SJSA1 (cell line): ENCODE measurements at regions not wholly inside any gene's neighbourhood (a gene's known extent, or its start where the extent isn't known, plus 50 kb on each side); places are given as distances from the start of the nearest gene placed in this dataset.

ENCODE experiments used
- DNase-seq, 2 experiments: peaks; one replicate each; pipeline ENCODE4 v3.0.0-alpha.2; 2015 to 2020; ENCODE audit warnings: low spot score in 2 of 2, low read depth in 1 of 2
- H3K27ac ChIP-seq: fragments of 250-450 bp; sonication (Bioruptor Pico); 2 replicates; pipeline ENCODE4 v1.5.1; 2020; ENCODE audit warnings: mild to moderate bottlenecking, moderate library complexity
- H3K27me3 ChIP-seq: fragments of 250-450 bp; sonication (Bioruptor Pico); replicated peaks from 2 replicates; pipeline ENCODE4 v1.5.1; 2020; ENCODE audit warnings: mild to moderate bottlenecking, moderate library complexity
- H3K36me3 ChIP-seq: fragments of 250-450 bp; sonication (Bioruptor Pico); 2 replicates; pipeline ENCODE4 v1.5.1; 2020; ENCODE audit warnings: mild to moderate bottlenecking
- H3K4me1 ChIP-seq: fragments of 250-450 bp; sonication (Bioruptor Pico); replicated peaks from 2 replicates; pipeline ENCODE4 v1.6.1; 2021; ENCODE audit warnings: mild to moderate bottlenecking
- H3K4me3 ChIP-seq: fragments of 250-450 bp; sonication (Bioruptor Pico); 2 replicates; pipeline ENCODE4 v1.5.1; 2020; ENCODE audit warnings: mild to moderate bottlenecking
- H3K9me3 ChIP-seq: fragments of 250-450 bp; sonication (Bioruptor Pico); replicated peaks from 2 replicates; pipeline ENCODE4 v1.5.1; 2020; ENCODE audit warnings: mild to moderate bottlenecking

GRCh38 chr6:134529921-134530320 is 212.0 kb upstream of the SGK1 start:
- Histone ChIP-seq H3K9me3 (no peaks in the 10 kb centered on the region), H3K4me1 (peaks cover 13% of the 10 kb centered on the region), H3K36me3 (no peaks in the 10 kb centered on the region), H3K27me3 (no peaks in the 10 kb centered on the region), H3K27ac (no peak overlapping the region), H3K4me3 (no peak overlapping the region)
- no peak for DNase-seq

- Histone ChIP-seq H3K27me3 (no peaks in the 10 kb centered on the region), H3K4me3 (no peak overlapping the region), H3K27ac (no peak overlapping the region), H3K36me3 (no peaks in the 10 kb centered on the region), H3K4me1 (peaks cover 7% of the 10 kb centered on the region), H3K9me3 (no peaks in the 10 kb centered on the region)
- no peak for DNase-seq
Observed at GRCh38 chr6:134529305-134529704, 211.4 kb upstream of the SGK1 start.

GRCh38 chr6:134527108-134527787 is 209.3 kb upstream of the SGK1 start:
- no peaks in the 10 kb centered on the region for H3K9me3 ChIP-seq
- no peak for DNase-seq
- H3K27me3 ChIP-seq: no peaks in the 10 kb centered on the region
- H3K36me3 ChIP-seq: no peaks in the 10 kb centered on the region
- H3K4me1 ChIP-seq: peaks cover 4% of the 10 kb centered on the region
- H3K4me3 ChIP-seq: no peak overlapping the region
- no peak overlapping the region for H3K27ac ChIP-seq

GRCh38 chr6:134525190-134525868 is 207.4 kb upstream of the SGK1 start:
- no peak overlapping the region for H3K4me3 ChIP-seq
- H3K27ac ChIP-seq: no peak overlapping the region
- no peaks in the 10 kb centered on the region for H3K36me3 ChIP-seq
- no peak for DNase-seq
- H3K4me1 ChIP-seq: peaks cover 6% of the 10 kb centered on the region
- no peaks in the 10 kb centered on the region for H3K9me3 ChIP-seq
- H3K27me3 ChIP-seq: no peaks in the 10 kb centered on the region

GRCh38 chr6:134523903-134524650 is 206.2 kb upstream of the SGK1 start:
- Histone ChIP-seq H3K36me3 (no peaks in the 10 kb centered on the region), H3K27ac (no peak overlapping the region), H3K9me3 (no peaks in the 10 kb centered on the region), H3K4me3 (no peak overlapping the region), H3K27me3 (no peaks in the 10 kb centered on the region), H3K4me1 (peaks cover 8% of the 10 kb centered on the region)
- no peak for DNase-seq

- H3K27me3 ChIP-seq: no peaks in the 10 kb centered on the region
- peaks cover 8% of the 10 kb centered on the region for H3K4me1 ChIP-seq
Observed at GRCh38 chr6:134523051-134523450, 205.1 kb upstream of the SGK1 start.

GRCh38 chr6:134521116-134521501 is 203.2 kb upstream of the SGK1 start:
- no peaks in the 10 kb centered on the region for H3K27me3 ChIP-seq
- no peaks in the 10 kb centered on the region for H3K9me3 ChIP-seq
- H3K4me3 ChIP-seq: no peak overlapping the region
- H3K4me1 ChIP-seq: peaks cover 5% of the 10 kb centered on the region; the same call in 1 of the 2 replicates
- no peak for DNase-seq
- no peak overlapping the region for H3K27ac ChIP-seq
- no peaks in the 10 kb centered on the region for H3K36me3 ChIP-seq

More at GRCh38 chr6:134523051-134523450, 205.1 kb upstream of the SGK1 start:
- no peak for DNase-seq
- H3K4me3 ChIP-seq: no peak overlapping the region
- no peak overlapping the region for H3K27ac ChIP-seq
- no peaks in the 10 kb centered on the region for H3K9me3 ChIP-seq
- no peaks in the 10 kb centered on the region for H3K36me3 ChIP-seq

GRCh38 chr6:134520181-134521115 is 202.5 kb upstream of the SGK1 start:
- Histone ChIP-seq H3K27me3 (no peaks in the 10 kb centered on the region), H3K9me3 (no peaks in the 10 kb centered on the region), H3K4me1 (peaks cover 5% of the 10 kb centered on the region; the same call in 1 of the 2 replicates), H3K27ac (no peak overlapping the region), H3K36me3 (no peaks in the 10 kb centered on the region), H3K4me3 (no peak overlapping the region)
- DNase-seq: no peak

- Histone ChIP-seq H3K9me3 (no peaks in the 10 kb centered on the region), H3K36me3 (no peaks in the 10 kb centered on the region), H3K4me3 (no peak overlapping the region), H3K27ac (no peak overlapping the region), H3K27me3 (no peaks in the 10 kb centered on the region), H3K4me1 (peaks cover 5% of the 10 kb centered on the region; the same call in 1 of the 2 replicates)
- DNase-seq: no peak
Observed at GRCh38 chr6:134519465-134519864, 201.6 kb upstream of the SGK1 start.

- H3K4me3 ChIP-seq: no peak overlapping the region
- H3K4me1 ChIP-seq: peaks cover 10% of the 10 kb centered on the region
- no peaks in the 10 kb centered on the region for H3K9me3 ChIP-seq
- no peaks in the 10 kb centered on the region for H3K27me3 ChIP-seq
- no peaks in the 10 kb centered on the region for H3K36me3 ChIP-seq
- H3K27ac ChIP-seq: no peak overlapping the region
- DNase-seq: no peak
Observed at GRCh38 chr6:134517868-134518267, 200.0 kb upstream of the SGK1 start.

GRCh38 chr6:134517145-134517658 is 199.3 kb upstream of the SGK1 start:
- no peak for DNase-seq
- H3K9me3 ChIP-seq: no peaks in the 10 kb centered on the region
- H3K4me3 ChIP-seq: no peak overlapping the region
- no peaks in the 10 kb centered on the region for H3K27me3 ChIP-seq
- H3K27ac ChIP-seq: no peak overlapping the region
- H3K36me3 ChIP-seq: no peaks in the 10 kb centered on the region
- H3K4me1 ChIP-seq: peaks cover 17% of the 10 kb centered on the region

GRCh38 chr6:134516582-134516981 is 198.7 kb upstream of the SGK1 start:
- Histone ChIP-seq H3K4me3 (no peak overlapping the region), H3K4me1 (peaks cover 17% of the 10 kb centered on the region), H3K27ac (no peak overlapping the region), H3K9me3 (no peaks in the 10 kb centered on the region), H3K36me3 (no peaks in the 10 kb centered on the region), H3K27me3 (no peaks in the 10 kb centered on the region)
- no peak for DNase-seq

- H3K36me3 ChIP-seq: no peaks in the 10 kb centered on the region
- H3K4me1 ChIP-seq: peaks cover 17% of the 10 kb centered on the region
- H3K27me3 ChIP-seq: no peaks in the 10 kb centered on the region
- no peak overlapping the region for H3K4me3 ChIP-seq
- DNase-seq: no peak
- H3K9me3 ChIP-seq: no peaks in the 10 kb centered on the region
- H3K27ac ChIP-seq: no peak overlapping the region
Observed at GRCh38 chr6:134515986-134516385, 198.1 kb upstream of the SGK1 start.
